Neural progenitor cell (in vitro differentiated cells): ENCODE measurements at regions not wholly inside any gene's neighbourhood (a gene's known extent, or its start where the extent isn't known, plus 50 kb on each side); places are given as distances from the start of the nearest gene placed in this dataset.

Source experiments
- DNase-seq: peaks from one replicate; pipeline ENCODE4 v3.0.0-alpha.2; 2016; ENCODE audit warnings: low spot score
- H2AFZ ChIP-seq: fragments of 200-600 bp; sonication (generic); replicated peaks from 2 replicates; pipeline ENCODE4 v1.6.1; 2016; ENCODE audit warnings: antibody characterized with exemption
- H3F3A ChIP-seq: fragments of 200-600 bp; sonication (generic); 2 replicates; pipeline ENCODE4 v1.6.1; 2016; ENCODE audit warnings: antibody characterized with exemption, low read depth
- H3K27ac ChIP-seq: fragments of 200-600 bp; sonication (generic); 2 replicates; pipeline ENCODE4 v1.5.1; 2016; ENCODE audit warnings: mild to moderate bottlenecking
- H3K27me3 ChIP-seq: fragments of 200-600 bp; sonication (generic); 2 replicates; pipeline ENCODE4 v1.6.1; 2016; ENCODE audit warnings: mild to moderate bottlenecking, moderate library complexity
- H3K36me3 ChIP-seq: fragments of 200-600 bp; sonication (generic); 2 replicates; pipeline ENCODE4 v1.5.1; 2016
- H3K4me1 ChIP-seq: fragments of 200-600 bp; sonication (generic); 2 replicates; pipeline ENCODE4 v1.6.1; 2016; ENCODE audit warnings: mixed run types
- H3K4me2 ChIP-seq: fragments of 200-600 bp; sonication (generic); 2 replicates; pipeline ENCODE4 v1.6.1; 2016
- H3K4me3 ChIP-seq: fragments of 200-600 bp; sonication (generic); 2 replicates; pipeline ENCODE4 v1.5.1; 2016
- H3K79me2 ChIP-seq: fragments of 200-600 bp; sonication (generic); 2 replicates; pipeline ENCODE4 v1.6.1; 2016; ENCODE audit warnings: low read depth
- H3K9ac ChIP-seq: fragments of 200-600 bp; sonication (generic); 2 replicates; pipeline ENCODE4 v1.6.1; 2016
- H3K9me3 ChIP-seq: fragments of 200-600 bp; sonication (generic); 2 replicates; pipeline ENCODE4 v1.5.1; 2016; ENCODE audit warnings: low read depth
- H4K20me1 ChIP-seq: fragments of 200-600 bp; sonication (generic); 2 replicates; pipeline ENCODE4 v1.6.1; 2016; ENCODE audit warnings: low read depth
- H3K27ac Mint-ChIP-seq: 3 replicates; pipeline ENCODE4 v1.8.0; 2021; ENCODE audit warnings: mixed read lengths
- H3K27me3 Mint-ChIP-seq: 2 replicates; pipeline ENCODE4 v1.8.0; 2022; ENCODE audit warnings: low read depth, mild to moderate bottlenecking, inconsistent platforms, moderate library complexity, mixed read lengths; ENCODE audit not compliant: insufficient read depth
- H3K36me3 Mint-ChIP-seq: 3 replicates; pipeline ENCODE4 v1.8.0; 2021; ENCODE audit warnings: mixed read lengths
- H3K4me1 Mint-ChIP-seq: 3 replicates; pipeline ENCODE4 v1.8.0; 2021; ENCODE audit warnings: mixed read lengths
- H3K4me3 Mint-ChIP-seq: 3 replicates; pipeline ENCODE4 v1.8.0; 2021; ENCODE audit warnings: mild to moderate bottlenecking, moderate library complexity, mixed read lengths
- H3K9me3 Mint-ChIP-seq: 3 replicates; pipeline ENCODE4 v1.8.0; 2020; ENCODE audit warnings: mixed read lengths
- CTCF ChIP-seq: fragments of 200-600 bp; sonication (generic); IDR thresholded peaks from 2 replicates; pipeline ENCODE4 v1.5.1; 2017; ENCODE audit warnings: antibody characterized with exemption, mild to moderate bottlenecking
- EZH2 ChIP-seq: fragments of 200-600 bp; sonication (generic); IDR thresholded peaks from 2 replicates; pipeline ENCODE4 v1.6.1; 2017; ENCODE audit warnings: antibody characterized with exemption, mild to moderate bottlenecking, moderate library complexity
- EZH2phosphoT487 ChIP-seq: fragments of 200-600 bp; sonication (generic); IDR thresholded peaks from 2 replicates; pipeline ENCODE4 v1.6.1; 2017; ENCODE audit warnings: antibody characterized with exemption

- H3K27me3 ChIP-seq: no peaks in the 10 kb centered on the region
- no peaks in the 10 kb centered on the region for H4K20me1 ChIP-seq
- Mint-ChIP-seq H3K27me3 (peaks cover 3% of the 10 kb centered on the region), H3K9me3 (peaks cover 5% of the 10 kb centered on the region), H3K27ac (no peak overlapping the region), H3K36me3 (no peaks in the 10 kb centered on the region), H3K4me3 (no peak overlapping the region), H3K4me1 (no peaks in the 10 kb centered on the region)
- no peak overlapping the region for H3K4me2 ChIP-seq
- no peak overlapping the region for H3K9ac ChIP-seq
- no peak for TF ChIP-seq CTCF
- no peak for TF ChIP-seq EZH2phosphoT487
- no peak for TF ChIP-seq EZH2
- DNase-seq: no peak
- no peaks in the 10 kb centered on the region for H3F3A ChIP-seq
- H3K36me3 ChIP-seq: no peaks in the 10 kb centered on the region
- H3K4me3 ChIP-seq: no peak overlapping the region
- H2AFZ ChIP-seq: no peak overlapping the region
- H3K9me3 ChIP-seq: no peaks in the 10 kb centered on the region
- no peak overlapping the region for H3K27ac ChIP-seq
- no peaks in the 10 kb centered on the region for H3K79me2 ChIP-seq
- no peaks in the 10 kb centered on the region for H3K4me1 ChIP-seq
These were observed 535.4 kb downstream of the ANKRD7 start for GRCh38 chr7:118759921-118760320.

- H3K27me3 Mint-ChIP-seq: peaks cover 3% of the 10 kb centered on the region
- Histone ChIP-seq H3K9ac (no peak overlapping the region), H3K4me3 (no peak overlapping the region), H3K4me1 (no peaks in the 10 kb centered on the region), H3K27ac (no peak overlapping the region), H3K4me2 (no peak overlapping the region), H3K9me3 (no peaks in the 10 kb centered on the region), H3F3A (no peaks in the 10 kb centered on the region), H2AFZ (no peak overlapping the region), H4K20me1 (no peaks in the 10 kb centered on the region), H3K27me3 (no peaks in the 10 kb centered on the region), H3K36me3 (no peaks in the 10 kb centered on the region), H3K79me2 (no peaks in the 10 kb centered on the region)
- peaks cover 5% of the 10 kb centered on the region for H3K9me3 Mint-ChIP-seq
- DNase-seq: no peak
- TF ChIP-seq EZH2phosphoT487 (no peak), EZH2 (no peak), CTCF (no peak)
- no peaks in the 10 kb centered on the region for H3K36me3 Mint-ChIP-seq
- H3K27ac Mint-ChIP-seq: no peak overlapping the region
- no peaks in the 10 kb centered on the region for H3K4me1 Mint-ChIP-seq
- no peak overlapping the region for H3K4me3 Mint-ChIP-seq
These were observed 537.9 kb downstream of the ANKRD7 start for GRCh38 chr7:118762451-118762850.

- TF ChIP-seq CTCF (no peak), EZH2 (no peak), EZH2phosphoT487 (no peak)
- peaks cover 11% of the 10 kb centered on the region for H3K4me1 Mint-ChIP-seq
- H3K36me3 Mint-ChIP-seq: no peaks in the 10 kb centered on the region
- Histone ChIP-seq H3K4me1 (no peaks in the 10 kb centered on the region), H4K20me1 (no peaks in the 10 kb centered on the region), H3K27me3 (no peaks in the 10 kb centered on the region), H3K9ac (no peak overlapping the region), H3K79me2 (no peaks in the 10 kb centered on the region), H3K4me2 (no peak overlapping the region), H2AFZ (peak overlapping the region; percentile 50), H3K36me3 (no peaks in the 10 kb centered on the region), H3F3A (no peaks in the 10 kb centered on the region), H3K9me3 (no peaks in the 10 kb centered on the region), H3K4me3 (no peak overlapping the region), H3K27ac (no peak overlapping the region)
- no peak for DNase-seq
- H3K27ac Mint-ChIP-seq: no peak overlapping the region
- no peaks in the 10 kb centered on the region for H3K27me3 Mint-ChIP-seq
- H3K4me3 Mint-ChIP-seq: no peak overlapping the region
- H3K9me3 Mint-ChIP-seq: peaks cover 5% of the 10 kb centered on the region
These were observed 539.7 kb downstream of the ANKRD7 start for GRCh38 chr7:118764221-118764620.
